ENCODE measurements at regions not wholly inside any gene's neighbourhood (a gene's known extent, or its start where the extent isn't known, plus 50 kb on each side); places are given as distances from the start of the nearest gene placed in this dataset.

DNA sequence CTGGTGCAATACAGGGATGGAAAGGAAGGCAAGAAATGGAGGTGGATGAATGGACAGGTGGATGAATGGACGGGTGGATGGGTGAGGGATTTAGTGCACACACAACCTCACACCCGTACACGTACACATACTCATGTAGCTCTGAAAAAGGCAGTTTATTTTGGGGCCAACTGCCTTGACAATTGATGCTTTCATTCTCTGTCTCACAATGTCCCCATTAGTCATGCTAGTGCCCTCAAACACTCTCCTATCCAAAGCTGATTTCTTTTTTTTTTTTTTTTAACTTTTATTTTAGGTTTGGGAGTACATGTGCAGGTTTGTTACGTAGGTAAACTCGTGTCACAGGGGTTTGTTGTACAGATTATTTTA lies 495.0 kb downstream of the DMAC1 start:
- TF ChIP-seq POLR2A (IDR thresholded peaks at IDR 0.05; ENCODE audit: low read length) (no peak), GATA1 (IDR thresholded peaks at IDR 0.05; ENCODE audit: low read depth, low read length) (no peak)
